SU-DHL-6 (cell line): ENCODE measurements at regions not wholly inside any gene's neighbourhood (a gene's known extent, or its start where the extent isn't known, plus 50 kb on each side); places are given as distances from the start of the nearest gene placed in this dataset.

Experiments
- H2AFZ ChIP-seq: fragments of 200-600 bp; sonication (generic); 2 replicates; pipeline ENCODE4 v1.6.1; 2014; ENCODE audit warnings: low read depth, mild to moderate bottlenecking, moderate library complexity, mixed read lengths, antibody characterized with exemption, low read length; ENCODE audit not compliant: severe bottlenecking
- H3F3A ChIP-seq: fragments of 200-600 bp; shearing (Covaris generic); 2 replicates; pipeline ENCODE4 v1.6.0; 2016; ENCODE audit warnings: antibody characterized with exemption, mild to moderate bottlenecking; ENCODE audit not compliant: insufficient read depth
- H3K27ac ChIP-seq: fragments of 200-600 bp; sonication (generic); 2 replicates; pipeline ENCODE4 v1.5.1; 2016; ENCODE audit warnings: low read depth, mild to moderate bottlenecking, low read length, moderate library complexity, mixed read lengths
- H3K27me3 ChIP-seq: fragments of 200-600 bp; sonication (generic), shearing (Covaris generic); 2 replicates; pipeline ENCODE4 v1.6.0; 2014; ENCODE audit warnings: mild to moderate bottlenecking, low read length
- H3K36me3 ChIP-seq: fragments of 200-600 bp; sonication (generic); 2 replicates; pipeline ENCODE4 v1.6.1; 2014; ENCODE audit warnings: mild to moderate bottlenecking, low read length, mixed read lengths
- H3K4me2 ChIP-seq: fragments of 300-600, 200-600 bp; shearing (Covaris generic), sonication (generic); 2 replicates; pipeline ENCODE4 v1.6.0; 2014; ENCODE audit warnings: low read length, low read depth, mild to moderate bottlenecking; ENCODE audit not compliant: poor library complexity, severe bottlenecking
- H3K4me3 ChIP-seq: fragments of 200-600 bp; sonication (generic); 2 replicates; pipeline ENCODE4 v1.5.1; 2014; ENCODE audit warnings: antibody characterized with exemption, low read length, mild to moderate bottlenecking, mixed read lengths; ENCODE audit not compliant: insufficient read depth, poor library complexity, severe bottlenecking
- H3K79me2 ChIP-seq: fragments of 200-600 bp; sonication (generic); 2 replicates; pipeline ENCODE4 v1.6.1; 2014; ENCODE audit warnings: mild to moderate bottlenecking, low read length, moderate library complexity; ENCODE audit not compliant: insufficient read depth
- H3K9ac ChIP-seq: fragments of 200-600 bp; sonication (generic); 2 replicates; pipeline ENCODE4 v1.7.0; 2014; ENCODE audit warnings: mild to moderate bottlenecking, low read length
- H3K9me2 ChIP-seq: fragments of 200-600 bp; sonication (generic); replicated peaks from 2 replicates; pipeline ENCODE4 v1.6.1; 2014; ENCODE audit warnings: low read length; ENCODE audit not compliant: insufficient read depth
- H3K9me3 ChIP-seq: fragments of 200-600 bp; sonication (generic); 2 replicates; pipeline ENCODE4 v1.6.1; 2014; ENCODE audit warnings: low read length, mixed read lengths; ENCODE audit not compliant: insufficient read depth
- H4K20me1 ChIP-seq: fragments of 200-600 bp; sonication (generic); 2 replicates; pipeline ENCODE4 v1.6.1; 2014; ENCODE audit warnings: low read depth, mild to moderate bottlenecking, antibody characterized with exemption, low read length, moderate library complexity, mixed read lengths
- EZH2phosphoT487 ChIP-seq: fragments of 200-600 bp; sonication (generic), shearing (Covaris generic); conservative IDR thresholded peaks from 2 replicates; pipeline ENCODE4 v1.6.1; 2018; ENCODE audit warnings: mild to moderate bottlenecking, antibody characterized with exemption, low read length, moderate library complexity, mixed read lengths
- TF ChIP-seq, protein P1 (sequence below): fragments of 200-600 bp; sonication (generic); IDR thresholded peaks from one replicate; pipeline ENCODE4 v1.5.1; 2017; ENCODE audit warnings: antibody characterized with exemption, mild to moderate bottlenecking, low read length, moderate library complexity; ENCODE audit not compliant: insufficient read depth, poor library complexity, severe bottlenecking

DNA sequence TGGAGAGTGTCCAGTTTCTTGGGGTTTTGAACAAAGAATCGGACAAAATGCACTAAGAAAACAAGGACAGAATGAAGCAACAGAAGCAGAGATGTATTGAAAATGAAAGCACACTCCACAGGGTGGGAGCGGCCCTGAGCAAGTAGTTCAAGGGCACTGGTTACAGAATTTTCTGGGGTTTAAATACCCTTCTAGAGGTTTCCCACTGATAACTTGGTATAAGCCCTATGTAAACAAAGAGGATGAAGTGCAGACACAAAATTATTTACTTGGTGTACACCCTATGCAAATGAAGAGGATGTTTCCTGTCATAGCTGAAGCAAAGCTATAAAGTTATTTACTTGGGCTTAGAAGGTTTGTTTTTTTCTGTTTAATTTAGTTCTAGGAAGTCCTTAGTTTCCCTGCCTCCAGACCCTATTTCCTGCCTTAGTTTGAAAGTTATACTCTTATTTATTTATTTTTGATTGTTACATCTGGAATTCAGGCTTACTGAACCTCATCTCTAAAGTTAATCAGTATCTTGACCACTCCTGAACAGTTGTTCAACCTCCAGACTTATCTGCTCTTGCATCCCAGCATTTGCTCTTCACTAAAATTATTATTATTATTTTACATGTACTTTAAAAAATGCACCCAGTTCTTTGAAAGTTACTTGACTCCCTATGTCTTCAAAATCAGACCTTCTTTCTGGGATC lies 193.5 kb downstream of the SPP2 start:
- Histone ChIP-seq H3K4me2 (no peak overlapping the region), H4K20me1 (no peaks in the 10 kb centered on the region), H2AFZ (no peak overlapping the region), H3K4me3 (no peak overlapping the region), H3K36me3 (no peaks in the 10 kb centered on the region), H3K27me3 (no peaks in the 10 kb centered on the region), H3K9ac (no peak overlapping the region), H3K79me2 (no peaks in the 10 kb centered on the region), H3F3A (no peaks in the 10 kb centered on the region), H3K9me3 (no peaks in the 10 kb centered on the region), H3K9me2 (no peaks in the 10 kb centered on the region), H3K27ac (no peak overlapping the region)
- TF ChIP-seq EZH2phosphoT487, result no peak
- TF ChIP-seq, protein P1, sequence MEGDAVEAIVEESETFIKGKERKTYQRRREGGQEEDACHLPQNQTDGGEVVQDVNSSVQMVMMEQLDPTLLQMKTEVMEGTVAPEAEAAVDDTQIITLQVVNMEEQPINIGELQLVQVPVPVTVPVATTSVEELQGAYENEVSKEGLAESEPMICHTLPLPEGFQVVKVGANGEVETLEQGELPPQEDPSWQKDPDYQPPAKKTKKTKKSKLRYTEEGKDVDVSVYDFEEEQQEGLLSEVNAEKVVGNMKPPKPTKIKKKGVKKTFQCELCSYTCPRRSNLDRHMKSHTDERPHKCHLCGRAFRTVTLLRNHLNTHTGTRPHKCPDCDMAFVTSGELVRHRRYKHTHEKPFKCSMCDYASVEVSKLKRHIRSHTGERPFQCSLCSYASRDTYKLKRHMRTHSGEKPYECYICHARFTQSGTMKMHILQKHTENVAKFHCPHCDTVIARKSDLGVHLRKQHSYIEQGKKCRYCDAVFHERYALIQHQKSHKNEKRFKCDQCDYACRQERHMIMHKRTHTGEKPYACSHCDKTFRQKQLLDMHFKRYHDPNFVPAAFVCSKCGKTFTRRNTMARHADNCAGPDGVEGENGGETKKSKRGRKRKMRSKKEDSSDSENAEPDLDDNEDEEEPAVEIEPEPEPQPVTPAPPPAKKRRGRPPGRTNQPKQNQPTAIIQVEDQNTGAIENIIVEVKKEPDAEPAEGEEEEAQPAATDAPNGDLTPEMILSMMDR, result no peak

DNA sequence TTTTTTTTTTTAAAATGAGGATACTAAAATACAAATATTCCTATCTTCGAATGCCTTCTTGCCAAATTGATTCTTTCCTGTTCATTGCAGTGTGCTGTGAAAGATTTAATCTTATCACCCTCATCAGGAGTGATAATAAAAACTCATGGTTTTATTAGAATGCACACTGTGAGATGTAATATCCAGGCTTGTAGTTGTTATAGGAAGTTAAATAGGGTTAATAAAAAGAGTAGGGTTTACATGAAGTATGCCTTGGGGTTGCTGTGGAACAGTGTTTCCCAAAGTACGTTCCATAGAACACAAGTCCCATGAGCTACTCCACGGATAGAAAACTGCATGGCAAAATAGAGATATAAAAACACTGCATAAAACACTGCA lies 191.9 kb downstream of the SPP2 start:
- Histone ChIP-seq H3K36me3 (no peaks in the 10 kb centered on the region), H2AFZ (no peak overlapping the region), H4K20me1 (no peaks in the 10 kb centered on the region), H3K4me3 (no peak overlapping the region), H3K9ac (no peak overlapping the region), H3K9me3 (no peaks in the 10 kb centered on the region), H3F3A (no peaks in the 10 kb centered on the region), H3K79me2 (no peaks in the 10 kb centered on the region), H3K27me3 (no peaks in the 10 kb centered on the region), H3K4me2 (no peak overlapping the region), H3K27ac (no peak overlapping the region), H3K9me2 (no peaks in the 10 kb centered on the region)
- TF ChIP-seq, protein P1, result no peak
- TF ChIP-seq EZH2phosphoT487, result no peak

- Histone ChIP-seq H3F3A (no peaks in the 10 kb centered on the region), H3K36me3 (no peaks in the 10 kb centered on the region), H3K27me3 (no peaks in the 10 kb centered on the region), H3K27ac (no peak overlapping the region), H3K4me2 (no peak overlapping the region), H3K9me3 (no peaks in the 10 kb centered on the region), H2AFZ (no peak overlapping the region), H3K9ac (no peak overlapping the region), H3K4me3 (no peak overlapping the region), H3K79me2 (no peaks in the 10 kb centered on the region), H3K9me2 (no peaks in the 10 kb centered on the region), H4K20me1 (no peaks in the 10 kb centered on the region)
- no peak for TF ChIP-seq EZH2phosphoT487
- TF ChIP-seq, protein P1, result no peak
These were observed 191.4 kb downstream of the SPP2 start for GRCh38 chr2:234241656-234242458.
